ENCODE measurements at regions not wholly inside any gene's neighbourhood (a gene's known extent, or its start where the extent isn't known, plus 50 kb on each side); places are given as distances from the start of the nearest gene placed in this dataset.

DNA sequence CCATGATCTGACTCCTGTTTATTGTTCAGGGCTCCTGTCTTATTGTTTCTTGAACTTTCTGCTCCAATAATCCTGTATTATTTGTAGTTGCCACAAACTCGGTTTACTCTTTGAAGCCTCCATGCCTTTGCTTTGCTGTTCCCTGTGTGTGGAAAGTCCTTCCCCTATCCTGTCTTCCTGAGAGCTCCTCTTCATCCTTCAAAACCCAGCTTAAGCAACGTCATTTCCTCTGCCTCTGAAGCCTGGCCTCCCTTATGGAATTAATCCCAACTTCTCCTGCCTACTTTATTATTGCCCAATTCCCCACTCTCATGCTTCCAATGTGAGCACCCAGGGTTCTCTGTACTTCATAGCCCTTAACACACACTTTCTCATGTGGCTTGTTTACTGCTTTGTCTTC is 766.2 kb downstream of the MED13L start:
- WGBS (ENCODE audit: low lambda C conversion rate), result 17% methylated on average over 2 of the region's 2 CpGs
- Histone ChIP-seq H2AFZ (ENCODE audit: low read depth) (no peak overlapping the region), H3K4me2 (no peak overlapping the region), H3K79me2 (ENCODE audit: insufficient read depth) (no peaks in the 10 kb centered on the region), H4K20me1 (ENCODE audit: insufficient read depth) (no peaks in the 10 kb centered on the region), H3K27ac (ENCODE audit: low read depth in 2 of 2, low read length in 1 of 2) (no peak overlapping the region), H3K4me3 (ENCODE audit: low read depth in 2 of 2, low read length in 1 of 2) (no peak overlapping the region), H3K9me3 (no peaks in the 10 kb centered on the region), H3K27me3 (ENCODE audit: insufficient read depth) (no peaks in the 10 kb centered on the region; the same call in 1 of the 2 replicates), H3K36me3 (replicated peaks in 1 of 2; ENCODE audit: control insufficient read depth in 1 of 2, insufficient read depth in 2 of 2, low read length in 1 of 2) (no peaks in the 10 kb centered on the region), H3K9ac (no peak overlapping the region), H3K4me1 (ENCODE audit: control insufficient read depth in 1 of 2, insufficient read depth in 2 of 2, low read depth in 1 of 2, low read length in 1 of 2) (no peaks in the 10 kb centered on the region), H3K9me2 (no peaks in the 10 kb centered on the region), H3F3A (replicated peaks; ENCODE audit: insufficient read depth) (no peaks in the 10 kb centered on the region)
- TF ChIP-seq FOXM1 (IDR thresholded peaks at IDR 0.05; ENCODE audit: low read depth) (no peak), TCF12 (IDR thresholded peaks at IDR 0.05) (no peak), TEAD4 (IDR thresholded peaks at IDR 0.05; ENCODE audit: borderline replicate concordance, insufficient read depth) (no peak), SIN3A (IDR thresholded peaks at IDR 0.05; ENCODE audit: borderline replicate concordance, low read depth, low read length) (no peak), MEF2A (IDR thresholded peaks at IDR 0.05; ENCODE audit: borderline replicate concordance, low read depth) (no peak), EZH2phosphoT487 (IDR thresholded peaks at IDR 0.05; ENCODE audit: borderline replicate concordance, low read depth) (no peak), GATA2 (CRISPR knock-in tag; IDR thresholded peaks at IDR 0.05) (no peak), ELF1 (IDR thresholded peaks at IDR 0.05) (no peak), NFIC (IDR thresholded peaks at IDR 0.05; ENCODE audit: borderline replicate concordance) (no peak), RAD21 (IDR thresholded peaks at IDR 0.05; ENCODE audit: low read length) (no peak), RXRA (IDR thresholded peaks at IDR 0.05; ENCODE audit: borderline replicate concordance, low read depth) (no peak), FOXJ3 (CRISPR knock-in tag; IDR thresholded peaks at IDR 0.05) (no peak), NRF1 (IDR thresholded peaks at IDR 0.05; ENCODE audit: low read depth, low read length) (no peak), EP300 (IDR thresholded peaks at IDR 0.05; ENCODE audit: borderline replicate concordance in 1 of 2, low read depth in 1 of 2, low read length in 1 of 2) (no peak)
- TF ChIP-seq, protein P1, sequence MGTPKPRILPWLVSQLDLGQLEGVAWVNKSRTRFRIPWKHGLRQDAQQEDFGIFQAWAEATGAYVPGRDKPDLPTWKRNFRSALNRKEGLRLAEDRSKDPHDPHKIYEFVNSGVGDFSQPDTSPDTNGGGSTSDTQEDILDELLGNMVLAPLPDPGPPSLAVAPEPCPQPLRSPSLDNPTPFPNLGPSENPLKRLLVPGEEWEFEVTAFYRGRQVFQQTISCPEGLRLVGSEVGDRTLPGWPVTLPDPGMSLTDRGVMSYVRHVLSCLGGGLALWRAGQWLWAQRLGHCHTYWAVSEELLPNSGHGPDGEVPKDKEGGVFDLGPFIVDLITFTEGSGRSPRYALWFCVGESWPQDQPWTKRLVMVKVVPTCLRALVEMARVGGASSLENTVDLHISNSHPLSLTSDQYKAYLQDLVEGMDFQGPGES (IDR thresholded peaks at IDR 0.05; ENCODE audit: low read depth, low read length), result no peak
- TF ChIP-seq, protein P2, sequence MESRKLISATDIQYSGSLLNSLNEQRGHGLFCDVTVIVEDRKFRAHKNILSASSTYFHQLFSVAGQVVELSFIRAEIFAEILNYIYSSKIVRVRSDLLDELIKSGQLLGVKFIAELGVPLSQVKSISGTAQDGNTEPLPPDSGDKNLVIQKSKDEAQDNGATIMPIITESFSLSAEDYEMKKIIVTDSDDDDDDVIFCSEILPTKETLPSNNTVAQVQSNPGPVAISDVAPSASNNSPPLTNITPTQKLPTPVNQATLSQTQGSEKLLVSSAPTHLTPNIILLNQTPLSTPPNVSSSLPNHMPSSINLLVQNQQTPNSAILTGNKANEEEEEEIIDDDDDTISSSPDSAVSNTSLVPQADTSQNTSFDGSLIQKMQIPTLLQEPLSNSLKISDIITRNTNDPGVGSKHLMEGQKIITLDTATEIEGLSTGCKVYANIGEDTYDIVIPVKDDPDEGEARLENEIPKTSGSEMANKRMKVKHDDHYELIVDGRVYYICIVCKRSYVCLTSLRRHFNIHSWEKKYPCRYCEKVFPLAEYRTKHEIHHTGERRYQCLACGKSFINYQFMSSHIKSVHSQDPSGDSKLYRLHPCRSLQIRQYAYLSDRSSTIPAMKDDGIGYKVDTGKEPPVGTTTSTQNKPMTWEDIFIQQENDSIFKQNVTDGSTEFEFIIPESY (IDR thresholded peaks at IDR 0.05; ENCODE audit: borderline replicate concordance, low read depth), result no peak
- TF ChIP-seq, protein P3, sequence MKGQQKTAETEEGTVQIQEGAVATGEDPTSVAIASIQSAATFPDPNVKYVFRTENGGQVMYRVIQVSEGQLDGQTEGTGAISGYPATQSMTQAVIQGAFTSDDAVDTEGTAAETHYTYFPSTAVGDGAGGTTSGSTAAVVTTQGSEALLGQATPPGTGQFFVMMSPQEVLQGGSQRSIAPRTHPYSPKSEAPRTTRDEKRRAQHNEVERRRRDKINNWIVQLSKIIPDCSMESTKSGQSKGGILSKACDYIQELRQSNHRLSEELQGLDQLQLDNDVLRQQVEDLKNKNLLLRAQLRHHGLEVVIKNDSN (IDR thresholded peaks at IDR 0.05; ENCODE audit: borderline replicate concordance, low read depth), result no peak
- TF ChIP-seq, protein P4, sequence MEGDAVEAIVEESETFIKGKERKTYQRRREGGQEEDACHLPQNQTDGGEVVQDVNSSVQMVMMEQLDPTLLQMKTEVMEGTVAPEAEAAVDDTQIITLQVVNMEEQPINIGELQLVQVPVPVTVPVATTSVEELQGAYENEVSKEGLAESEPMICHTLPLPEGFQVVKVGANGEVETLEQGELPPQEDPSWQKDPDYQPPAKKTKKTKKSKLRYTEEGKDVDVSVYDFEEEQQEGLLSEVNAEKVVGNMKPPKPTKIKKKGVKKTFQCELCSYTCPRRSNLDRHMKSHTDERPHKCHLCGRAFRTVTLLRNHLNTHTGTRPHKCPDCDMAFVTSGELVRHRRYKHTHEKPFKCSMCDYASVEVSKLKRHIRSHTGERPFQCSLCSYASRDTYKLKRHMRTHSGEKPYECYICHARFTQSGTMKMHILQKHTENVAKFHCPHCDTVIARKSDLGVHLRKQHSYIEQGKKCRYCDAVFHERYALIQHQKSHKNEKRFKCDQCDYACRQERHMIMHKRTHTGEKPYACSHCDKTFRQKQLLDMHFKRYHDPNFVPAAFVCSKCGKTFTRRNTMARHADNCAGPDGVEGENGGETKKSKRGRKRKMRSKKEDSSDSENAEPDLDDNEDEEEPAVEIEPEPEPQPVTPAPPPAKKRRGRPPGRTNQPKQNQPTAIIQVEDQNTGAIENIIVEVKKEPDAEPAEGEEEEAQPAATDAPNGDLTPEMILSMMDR (IDR thresholded peaks at IDR 0.05), result no peak
- TF ChIP-seq, protein P5, sequence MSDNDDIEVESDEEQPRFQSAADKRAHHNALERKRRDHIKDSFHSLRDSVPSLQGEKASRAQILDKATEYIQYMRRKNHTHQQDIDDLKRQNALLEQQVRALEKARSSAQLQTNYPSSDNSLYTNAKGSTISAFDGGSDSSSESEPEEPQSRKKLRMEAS (IDR thresholded peaks at IDR 0.05; ENCODE audit: low read depth), result no peak
- TF ChIP-seq, protein P6, sequence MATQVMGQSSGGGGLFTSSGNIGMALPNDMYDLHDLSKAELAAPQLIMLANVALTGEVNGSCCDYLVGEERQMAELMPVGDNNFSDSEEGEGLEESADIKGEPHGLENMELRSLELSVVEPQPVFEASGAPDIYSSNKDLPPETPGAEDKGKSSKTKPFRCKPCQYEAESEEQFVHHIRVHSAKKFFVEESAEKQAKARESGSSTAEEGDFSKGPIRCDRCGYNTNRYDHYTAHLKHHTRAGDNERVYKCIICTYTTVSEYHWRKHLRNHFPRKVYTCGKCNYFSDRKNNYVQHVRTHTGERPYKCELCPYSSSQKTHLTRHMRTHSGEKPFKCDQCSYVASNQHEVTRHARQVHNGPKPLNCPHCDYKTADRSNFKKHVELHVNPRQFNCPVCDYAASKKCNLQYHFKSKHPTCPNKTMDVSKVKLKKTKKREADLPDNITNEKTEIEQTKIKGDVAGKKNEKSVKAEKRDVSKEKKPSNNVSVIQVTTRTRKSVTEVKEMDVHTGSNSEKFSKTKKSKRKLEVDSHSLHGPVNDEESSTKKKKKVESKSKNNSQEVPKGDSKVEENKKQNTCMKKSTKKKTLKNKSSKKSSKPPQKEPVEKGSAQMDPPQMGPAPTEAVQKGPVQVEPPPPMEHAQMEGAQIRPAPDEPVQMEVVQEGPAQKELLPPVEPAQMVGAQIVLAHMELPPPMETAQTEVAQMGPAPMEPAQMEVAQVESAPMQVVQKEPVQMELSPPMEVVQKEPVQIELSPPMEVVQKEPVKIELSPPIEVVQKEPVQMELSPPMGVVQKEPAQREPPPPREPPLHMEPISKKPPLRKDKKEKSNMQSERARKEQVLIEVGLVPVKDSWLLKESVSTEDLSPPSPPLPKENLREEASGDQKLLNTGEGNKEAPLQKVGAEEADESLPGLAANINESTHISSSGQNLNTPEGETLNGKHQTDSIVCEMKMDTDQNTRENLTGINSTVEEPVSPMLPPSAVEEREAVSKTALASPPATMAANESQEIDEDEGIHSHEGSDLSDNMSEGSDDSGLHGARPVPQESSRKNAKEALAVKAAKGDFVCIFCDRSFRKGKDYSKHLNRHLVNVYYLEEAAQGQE (IDR thresholded peaks at IDR 0.05; ENCODE audit: low read depth, low read length), result no peak
- ChIA-PET CTCF (no interaction called here), POLR2A (no interaction called here)
- no peak for DNase-seq

Data from SK-N-SH (cell line).